ENCODE measurements at regions not wholly inside any gene's neighbourhood (a gene's known extent, or its start where the extent isn't known, plus 50 kb on each side); places are given as distances from the start of the nearest gene placed in this dataset.

- no peak for TF ChIP-seq CTCF (IDR thresholded peaks at IDR 0.05)
- TF ChIP-seq POLR2A (IDR thresholded peaks at IDR 0.05), result no peak
- TF ChIP-seq POLR2AphosphoS5 (IDR thresholded peaks at IDR 0.05), result no peak
Measured at GRCh38 chr5:109574985-109575384, 114.7 kb upstream of the MAN2A1 start.

All from sigmoid colon (tissue), 4 donors.